ENCODE measurements at regions not wholly inside any gene's neighbourhood (a gene's known extent, or its start where the extent isn't known, plus 50 kb on each side); places are given as distances from the start of the nearest gene placed in this dataset.
"Not testable (repeated sequence)": the region's sequence is repeated elsewhere in the genome, so short reads cannot be mapped to it uniquely, and the experiment has no call there.

- Histone ChIP-seq H3K9me3 (no peaks in the 10 kb centered on the region), H3K4me1 (no peaks in the 10 kb centered on the region), H3K4me3 (no peak overlapping the region), H3K27me3 (no peaks in the 10 kb centered on the region), H3K36me3 (no peaks in the 10 kb centered on the region), H3K27ac (no peak overlapping the region)
- ATAC-seq (peak; percentile 74), DNase-seq (no peak)
- no peak for TF ChIP-seq CTCF (IDR thresholded peaks at IDR 0.05)
- intact Hi-C loops (cut with DNase I): no loop called here
Measured at GRCh38 chr3:36648241-36649034, 115.9 kb downstream of the DCLK3 start.

GRCh38 chr3:36647423-36647853 is 116.9 kb downstream of the DCLK3 start:
- Histone ChIP-seq H3K4me3 (no peak overlapping the region), H3K4me1 (no peaks in the 10 kb centered on the region), H3K27ac (no peak overlapping the region), H3K36me3 (no peaks in the 10 kb centered on the region), H3K9me3 (no peaks in the 10 kb centered on the region), H3K27me3 (no peaks in the 10 kb centered on the region)
- intact Hi-C loops (cut with DNase I): no loop called here
- ATAC-seq (no peak), DNase-seq (no peak)
- TF ChIP-seq CTCF (IDR thresholded peaks at IDR 0.05): no peak

- intact Hi-C loops (cut with DNase I): no loop called here
- Histone ChIP-seq H3K4me3 (no peak overlapping the region), H3K27me3 (no peaks in the 10 kb centered on the region), H3K27ac (no peak overlapping the region), H3K4me1 (no peaks in the 10 kb centered on the region), H3K36me3 (no peaks in the 10 kb centered on the region), H3K9me3 (no peaks in the 10 kb centered on the region)
- TF ChIP-seq CTCF (IDR thresholded peaks at IDR 0.05): no peak
- ATAC-seq: no peak
- DNase-seq: no peak
Measured at GRCh38 chr3:36643192-36643591, 121.2 kb downstream of the DCLK3 start.

GRCh38 chr3:36635731-36636130 is 128.6 kb downstream of the DCLK3 start:
- Histone ChIP-seq H3K9me3 (peaks cover 0 to 4% of the 10 kb centered on the region in 2 donors), H3K4me3 (no peak overlapping the region), H3K27me3 (no peaks in the 10 kb centered on the region), H3K36me3 (no peaks in the 10 kb centered on the region), H3K4me1 (no peaks in the 10 kb centered on the region), H3K27ac (no peak overlapping the region)
- ATAC-seq (no peak), DNase-seq (no peak)
- intact Hi-C loops (cut with DNase I): no loop called here
- no peak for TF ChIP-seq CTCF (IDR thresholded peaks at IDR 0.05)

GRCh38 chr3:36633897-36634296 is 130.5 kb downstream of the DCLK3 start:
- H3K27me3 ChIP-seq; intact Hi-C loops (cut with DNase I); H3K27ac ChIP-seq; H3K36me3 ChIP-seq; ATAC-seq; H3K9me3 ChIP-seq; H3K4me1 ChIP-seq; H3K4me3 ChIP-seq: not testable (repeated sequence)
- peak in 1 of 4 donors; percentile 59 for DNase-seq

GRCh38 chr3:36633060-36633459 is 131.3 kb downstream of the DCLK3 start:
- no peaks in the 10 kb centered on the region for H3K27me3 ChIP-seq
- no peak overlapping the region for H3K4me3 ChIP-seq
- intact Hi-C loops (cut with DNase I): no loop called here
- DNase-seq (no peak), ATAC-seq (no peak)
- no peak overlapping the region for H3K27ac ChIP-seq
- no peak for TF ChIP-seq CTCF (IDR thresholded peaks at IDR 0.05)
- H3K36me3 ChIP-seq: no peaks in the 10 kb centered on the region
- H3K9me3 ChIP-seq: peaks cover 0 to 9% of the 10 kb centered on the region in 2 donors
- no peaks in the 10 kb centered on the region for H3K4me1 ChIP-seq
